Activated naive CD8-positive, alpha-beta T cell treated with anti-CD3 and anti-CD28 coated beads, Interleukin-2, amount 50 U/mL, for 16 hours (primary cell): ENCODE measurements at regions not wholly inside any gene's neighbourhood (a gene's known extent, or its start where the extent isn't known, plus 50 kb on each side); places are given as distances from the start of the nearest gene placed in this dataset.

ENCODE experiments used
- DNase-seq: peaks from one replicate; pipeline ENCODE4 v3.0.0-alpha.2; 2020; ENCODE audit warnings: low read depth, low spot score

DNA sequence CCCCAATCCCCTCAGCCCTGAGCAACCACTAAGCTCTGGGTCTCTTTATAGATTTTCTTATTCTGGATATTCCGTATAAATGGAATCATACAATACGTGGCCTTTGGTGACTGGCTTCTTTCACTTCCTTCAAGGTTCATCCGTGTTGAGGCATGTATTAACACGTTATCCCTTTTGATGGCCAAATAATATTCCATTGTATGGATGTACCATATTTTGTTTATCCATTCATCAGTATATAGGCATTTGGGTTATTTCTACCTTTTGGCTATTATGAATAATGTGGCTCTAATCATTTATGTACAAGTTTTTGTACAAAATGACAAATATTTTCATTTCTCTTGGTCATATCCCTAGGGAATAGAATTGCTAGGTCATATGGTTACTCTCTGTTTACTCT lies 284.4 kb downstream of the FAM43A start:
- DNase-seq = no peak

GRCh38 chr3:194971009-194971408 lies 285.3 kb downstream of the FAM43A start:
- DNase-seq = no peak

DNA sequence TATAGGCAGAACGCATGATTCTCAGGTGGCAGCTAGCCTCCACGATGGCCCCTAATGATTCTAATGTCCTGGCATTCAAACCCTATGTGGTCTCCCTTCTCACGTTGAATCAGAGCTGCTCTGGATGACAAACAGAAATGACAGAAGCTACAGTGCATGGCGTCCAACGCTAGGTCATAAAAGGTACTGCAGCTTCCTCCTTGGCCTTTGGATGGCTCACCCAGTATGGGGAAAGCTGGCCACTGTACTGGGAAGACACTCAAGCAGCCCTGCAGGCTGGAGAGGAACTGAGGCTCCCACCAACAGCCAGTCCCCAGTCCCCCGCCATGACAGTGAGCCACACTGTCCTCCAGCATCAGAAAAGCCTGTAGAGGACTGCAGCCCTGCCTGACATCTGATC lies 286.3 kb downstream of the FAM43A start:
- no peak for DNase-seq

DNA sequence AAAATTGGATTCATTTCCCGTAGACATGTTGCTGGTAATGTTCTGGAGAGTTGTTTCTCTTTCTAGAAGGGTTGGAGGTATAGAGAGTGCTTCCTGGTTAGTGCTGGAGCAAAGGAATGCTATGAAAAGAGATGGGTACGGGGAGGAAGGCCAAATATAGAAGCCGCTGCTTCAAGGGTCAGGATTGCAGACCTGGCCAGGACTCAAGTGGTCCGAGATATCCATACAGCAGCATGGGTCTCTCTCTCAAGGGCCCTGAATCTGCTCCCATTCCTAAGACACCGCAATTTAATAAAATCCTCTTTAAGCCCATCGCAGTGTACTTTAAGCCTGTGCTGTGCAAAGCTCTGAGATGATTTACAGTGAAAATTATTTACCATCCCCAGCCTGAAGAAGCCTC lies 287.0 kb downstream of the FAM43A start:
- DNase-seq = no peak

DNA sequence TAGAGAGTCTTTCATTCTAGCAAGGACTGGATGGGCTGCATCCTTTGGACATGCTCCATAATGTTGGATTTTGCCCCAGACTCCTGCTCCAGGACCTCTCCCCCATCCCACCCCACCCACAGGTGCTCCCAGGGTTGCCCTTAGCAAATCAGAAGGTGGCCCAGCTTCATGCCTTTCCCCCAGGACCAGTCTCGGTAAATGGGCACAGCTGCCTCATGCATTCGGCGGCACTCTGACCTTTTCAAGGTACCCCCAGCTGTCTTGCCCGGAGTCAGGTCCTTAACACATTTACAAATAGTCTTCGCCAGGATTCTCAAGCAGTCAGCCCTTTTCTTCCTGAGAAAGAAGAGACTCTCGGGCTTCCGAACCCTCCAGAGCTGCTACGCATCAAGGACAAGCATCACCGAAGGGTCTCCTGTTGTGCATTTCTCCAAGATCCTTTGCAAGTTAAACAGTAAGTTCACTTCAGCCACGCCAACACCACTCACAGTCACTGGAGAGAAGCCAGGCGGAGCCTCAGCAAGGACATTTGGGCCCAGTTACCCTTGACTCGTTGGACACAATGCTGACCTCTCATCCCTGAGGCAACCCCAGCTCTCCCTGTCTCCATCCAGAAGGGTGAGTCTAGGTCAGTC lies 287.8 kb downstream of the FAM43A start:
- no peak for DNase-seq

DNA sequence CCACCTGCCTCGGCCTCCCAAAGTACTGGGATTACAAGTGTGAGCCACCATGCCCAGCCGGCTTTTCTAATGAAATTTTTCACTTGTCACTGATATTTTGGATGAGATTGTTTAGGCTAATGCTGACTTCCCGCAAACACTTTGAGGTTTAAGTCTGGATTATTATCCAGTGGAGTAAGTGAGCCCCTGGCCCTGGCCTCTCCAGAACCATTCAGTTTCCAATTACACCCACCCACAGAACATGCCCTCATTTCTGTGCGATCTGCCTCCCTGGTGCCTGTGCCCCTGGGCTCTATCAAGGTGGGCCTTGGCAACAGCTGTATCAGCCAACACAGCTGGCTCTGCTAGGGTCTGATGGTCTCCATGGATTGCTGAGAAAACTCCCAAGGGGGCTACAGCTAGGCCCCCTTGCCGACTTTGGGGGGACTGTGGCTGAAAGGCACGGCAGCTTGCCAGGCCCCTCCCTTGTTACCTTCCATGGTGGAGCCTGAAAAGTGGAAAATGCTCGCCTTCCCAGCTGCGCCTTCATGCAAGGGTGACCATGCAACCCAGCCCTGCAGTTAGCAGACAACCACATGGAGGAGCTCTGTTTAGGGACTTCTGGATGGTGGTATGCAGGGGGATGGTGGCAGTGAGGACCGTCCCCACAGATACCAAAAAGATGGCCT lies 288.9 kb downstream of the FAM43A start:
- no peak for DNase-seq

GRCh38 chr3:194976049-194976451 lies 290.4 kb downstream of the FAM43A start:
- DNase-seq = no peak

GRCh38 chr3:194976874-194977273 lies 291.2 kb downstream of the FAM43A start:
- DNase-seq = no peak

DNA sequence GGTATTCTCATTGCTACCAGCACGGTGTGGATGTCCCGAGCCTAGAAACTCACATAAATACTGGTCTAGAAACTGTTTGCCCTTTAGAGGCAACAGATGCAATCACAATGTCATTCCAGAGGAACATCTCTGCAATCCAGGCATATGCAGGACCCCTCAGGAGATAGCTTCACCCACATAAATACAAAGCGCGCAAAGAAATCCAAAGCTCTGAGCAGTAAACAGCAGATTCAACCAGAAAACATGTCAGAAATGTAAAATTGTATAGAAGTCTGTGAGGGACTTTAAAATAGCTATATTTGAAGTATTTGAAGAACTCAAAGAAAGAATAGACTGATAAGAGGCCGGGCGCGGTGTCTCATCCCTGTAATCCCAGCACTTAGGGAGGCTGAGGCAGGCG lies 291.7 kb downstream of the FAM43A start:
- DNase-seq = no peak

- no peak for DNase-seq
These were observed 291.8 kb downstream of the XXYLT1 start for GRCh38 chr3:194979173-194979572.

GRCh38 chr3:194982472-194982871 lies 288.5 kb downstream of the XXYLT1 start:
- DNase-seq = no peak

DNA sequence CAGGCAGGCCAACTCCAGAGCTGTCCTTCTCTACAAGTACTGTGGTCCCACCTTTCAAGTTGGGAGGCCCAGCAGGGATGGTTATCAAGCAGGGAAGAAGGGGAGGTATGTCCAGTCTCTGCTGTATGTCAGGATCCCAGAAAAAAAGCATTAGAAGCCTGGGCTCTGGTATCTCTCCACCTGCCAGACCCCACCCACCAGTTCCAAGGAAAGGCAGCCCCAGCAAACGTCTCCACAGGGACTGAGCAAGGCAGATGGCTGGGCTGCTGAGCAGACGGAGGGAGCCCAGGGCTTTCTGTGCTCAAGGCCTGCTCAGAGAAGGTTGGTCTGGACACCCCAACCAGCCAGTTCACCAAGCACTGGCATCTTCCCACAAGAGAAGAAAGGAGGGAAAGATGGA lies 287.8 kb downstream of the XXYLT1 start:
- DNase-seq = no peak

DNA sequence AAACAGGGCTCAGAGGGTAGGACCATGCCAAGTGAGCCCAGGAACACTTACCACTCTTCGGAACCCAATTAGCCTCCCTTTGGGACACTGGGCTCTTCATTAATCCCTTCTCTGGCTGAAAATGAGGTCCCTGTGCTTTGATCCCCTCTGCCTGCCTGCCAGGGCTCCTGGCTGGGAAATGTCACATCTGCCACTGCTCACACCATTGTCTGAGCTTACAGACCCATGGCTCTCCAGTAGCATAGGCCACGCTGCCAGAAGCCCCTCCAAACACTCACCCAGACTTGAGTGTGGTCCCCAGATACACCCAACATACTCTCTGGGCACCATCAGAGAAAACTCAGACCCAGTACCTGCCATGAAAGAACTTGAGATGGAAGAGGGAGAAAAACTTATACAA lies 287.3 kb downstream of the XXYLT1 start:
- no peak for DNase-seq

- DNase-seq = no peak
These were observed 286.9 kb downstream of the XXYLT1 start for GRCh38 chr3:194984066-194984465.

DNA sequence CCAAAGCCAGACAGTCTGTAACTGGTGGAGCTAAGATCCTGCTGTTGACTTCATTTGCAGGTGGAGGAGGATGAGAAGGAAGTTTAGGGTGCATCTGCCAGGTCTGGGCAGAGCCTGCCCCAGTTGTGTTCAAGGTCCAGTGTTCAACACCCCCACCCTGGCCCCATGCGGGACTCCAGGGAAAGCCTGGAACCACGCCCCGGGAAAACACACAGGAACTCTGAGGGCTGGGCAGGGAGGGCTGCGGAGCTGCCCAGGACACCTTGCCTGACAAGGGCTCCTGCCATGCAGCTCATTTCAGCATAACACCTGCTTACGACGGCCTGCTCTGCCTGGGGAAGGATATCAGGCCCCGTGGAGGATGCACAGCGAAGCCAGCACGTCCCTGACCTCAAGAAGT lies 286.3 kb downstream of the XXYLT1 start:
- DNase-seq = no peak

- no peak for DNase-seq
These were observed 285.9 kb downstream of the XXYLT1 start for GRCh38 chr3:194985031-194985578.

GRCh38 chr3:194986208-194987043 lies 284.5 kb downstream of the XXYLT1 start:
- DNase-seq = no peak

- no peak for DNase-seq
These were observed 283.1 kb downstream of the XXYLT1 start for GRCh38 chr3:194987571-194988494.

- no peak for DNase-seq
These were observed 282.3 kb downstream of the XXYLT1 start for GRCh38 chr3:194988495-194989165.

GRCh38 chr3:194989241-194989640 lies 281.7 kb downstream of the XXYLT1 start:
- DNase-seq = no peak
